ENCODE measurements at regions not wholly inside any gene's neighbourhood (a gene's known extent, or its start where the extent isn't known, plus 50 kb on each side); places are given as distances from the start of the nearest gene placed in this dataset.

GRCh38 chr9:14029806-14030374, 284.1 kb downstream of the NFIB start:
- no peak overlapping the region for H3K4me3 ChIP-seq (ENCODE audit: low read depth, low read length)

GRCh38 chr9:14027116-14027800, 286.7 kb downstream of the NFIB start:
- H3K4me1 ChIP-seq (ENCODE audit: control insufficient read depth, insufficient read depth, low read length), result peaks cover 11% of the 10 kb centered on the region

More at GRCh38 chr9:14029806-14030374, 284.1 kb downstream of the NFIB start:
- ChIA-PET POLR2A (no interaction called here), CTCF (no interaction called here)
- peaks cover 11% of the 10 kb centered on the region for H3K4me1 ChIP-seq (ENCODE audit: control insufficient read depth, insufficient read depth, low read length)
- H3K9me3 ChIP-seq (ENCODE audit: control insufficient read depth, insufficient read depth, low read depth, low read length), result no peaks in the 10 kb centered on the region
- TF ChIP-seq ZNF768 (tag by site-specific recombination; IDR thresholded peaks at IDR 0.05), result no peak
- 0 out of 2 replicates have a peak, but pooled peaks have one; percentile 17 for TF ChIP-seq SCRT2 (tag by site-specific recombination; IDR thresholded peaks at IDR 0.05)
- no peak for TF ChIP-seq HIC1 (tag by site-specific recombination; IDR thresholded peaks at IDR 0.05)
- TF ChIP-seq ZNF558 (tag by site-specific recombination; IDR thresholded peaks at IDR 0.05), result no peak
- no peak for TF ChIP-seq WT1 (tag by site-specific recombination; IDR thresholded peaks at IDR 0.05)
- no peak for TF ChIP-seq ZNF26 (tag by site-specific recombination; IDR thresholded peaks at IDR 0.05)
- no peak for TF ChIP-seq ZNF16 (tag by site-specific recombination; IDR thresholded peaks at IDR 0.05; ENCODE audit: low read depth)
- no peak for TF ChIP-seq PRDM1 (tag by site-specific recombination; IDR thresholded peaks at IDR 0.05)
- peak overlapping the region; percentile 92 for H3K27ac ChIP-seq (ENCODE audit: extremely low read depth, low read depth, low read length)
- no peaks in the 10 kb centered on the region for H3K36me3 ChIP-seq (ENCODE audit: control insufficient read depth in 2 of 2, insufficient read depth in 1 of 2, low read length in 2 of 2)

GRCh38 chr9:14025741-14026140, 288.2 kb downstream of the NFIB start:
- TF ChIP-seq ZNF335 (tag by site-specific recombination; conservative IDR thresholded peaks at IDR 0.05) (no peak), MZF1 (tag by site-specific recombination; IDR thresholded peaks at IDR 0.05; ENCODE audit: borderline replicate concordance) (no peak), ZNF791 (tag by site-specific recombination; IDR thresholded peaks at IDR 0.05) (no peak), ZNF155 (tag by site-specific recombination; IDR thresholded peaks at IDR 0.05) (no peak), ZNF280C (tag by site-specific recombination; IDR thresholded peaks at IDR 0.05) (no peak), ZNF366 (tag by site-specific recombination; conservative IDR thresholded peaks at IDR 0.05) (peak; percentile 69), GLIS1 (tag by site-specific recombination; IDR thresholded peaks at IDR 0.05) (no peak), ZNF645 (tag by site-specific recombination; IDR thresholded peaks at IDR 0.05) (no peak)
- Histone ChIP-seq H3K4me1 (ENCODE audit: control insufficient read depth, insufficient read depth, low read length) (no peaks in the 10 kb centered on the region; the same call in 1 of the 2 replicates), H3K27ac (ENCODE audit: extremely low read depth, low read depth, low read length) (no peak overlapping the region), H3K4me3 (ENCODE audit: low read depth, low read length) (no peak overlapping the region), H3K9me3 (ENCODE audit: control insufficient read depth, insufficient read depth, low read depth, low read length) (no peaks in the 10 kb centered on the region), H3K36me3 (ENCODE audit: control insufficient read depth in 2 of 2, insufficient read depth in 1 of 2, low read length in 2 of 2) (no peaks in the 10 kb centered on the region)
- ChIA-PET POLR2A (no interaction called here), CTCF (no interaction called here)

More at GRCh38 chr9:14027116-14027800, 286.7 kb downstream of the NFIB start:
- H3K4me3 ChIP-seq (ENCODE audit: low read depth, low read length), result no peak overlapping the region
- ChIA-PET POLR2A (no interaction called here), CTCF (interaction anchor here (0.7 to 1.1 kb wide), 2 partner anchors 10 to 13 kb away, joined by 3 read pairs; no protein-coding TSS in a partner anchor)
- TF ChIP-seq SCRT1 (tag by site-specific recombination; IDR thresholded peaks at IDR 0.05; ENCODE audit: borderline replicate concordance) (0 out of 2 replicates have a peak, but pooled peaks have one; percentile 32), ZNF548 (tag by site-specific recombination; IDR thresholded peaks at IDR 0.05) (no peak), SCRT2 (tag by site-specific recombination; IDR thresholded peaks at IDR 0.05) (peak; percentile 53; the same call in 1 of the 2 replicates)
- H3K27ac ChIP-seq (ENCODE audit: extremely low read depth, low read depth, low read length), result no peak overlapping the region; the same call in 1 of the 2 replicates
- no peaks in the 10 kb centered on the region for H3K9me3 ChIP-seq (ENCODE audit: control insufficient read depth, insufficient read depth, low read depth, low read length)
- H3K36me3 ChIP-seq (ENCODE audit: control insufficient read depth in 2 of 2, insufficient read depth in 1 of 2, low read length in 2 of 2), result no peaks in the 10 kb centered on the region

All from HEK293 (cell line).